ENCODE measurements at regions not wholly inside any gene's neighbourhood (a gene's known extent, or its start where the extent isn't known, plus 50 kb on each side); places are given as distances from the start of the nearest gene placed in this dataset.

DNA sequence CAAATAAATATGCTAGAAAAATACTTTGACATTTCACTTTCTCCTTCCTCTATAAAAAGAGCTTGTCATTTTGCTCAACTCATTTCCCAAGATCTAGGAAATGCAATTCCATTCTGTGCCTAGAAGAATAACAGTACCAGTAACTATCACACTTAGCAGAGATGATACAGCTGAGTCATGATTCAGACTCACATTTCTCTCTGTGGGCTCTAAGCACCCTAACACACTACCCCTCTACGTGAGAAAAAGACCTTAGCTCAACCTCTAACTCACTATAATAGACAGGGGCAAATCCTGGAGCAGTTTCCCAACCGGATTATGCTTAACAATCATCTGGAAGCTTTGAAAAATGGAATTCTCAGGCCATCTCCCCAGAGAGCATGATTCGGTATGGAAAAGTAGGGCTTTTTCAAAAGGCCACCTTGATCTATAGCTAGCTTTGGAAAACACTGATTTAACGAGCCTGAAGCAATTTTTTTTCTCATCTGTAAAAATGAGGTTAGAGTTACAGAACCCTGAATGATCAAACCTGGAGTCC, 1312.3 kb upstream of the PIK3C3 start:
- DNase-seq (ENCODE audit: low spot score) = no peak

GRCh38 chr18:40631319-40631718, 1323.7 kb upstream of the PIK3C3 start:
- DNase-seq (ENCODE audit: low spot score) = no peak

DNA sequence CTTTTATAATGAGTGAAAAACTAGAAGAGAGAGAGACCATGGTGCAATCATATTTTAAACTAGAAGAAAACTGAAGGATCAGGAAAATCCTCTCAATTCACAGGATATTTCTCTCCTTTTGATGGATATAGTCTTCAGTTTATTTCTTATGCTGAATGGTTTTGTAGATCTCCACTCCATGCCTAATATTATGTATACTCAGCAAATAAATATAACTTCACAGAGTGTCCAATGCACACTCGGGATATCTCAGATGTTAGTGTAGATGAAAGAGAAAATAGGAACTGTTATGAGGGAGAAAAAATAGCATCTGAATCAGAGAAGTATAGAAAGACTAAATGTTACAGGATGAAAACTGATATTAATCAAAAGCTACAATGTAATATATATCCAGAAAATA, 1324.5 kb upstream of the PIK3C3 start:
- no peak for DNase-seq (ENCODE audit: low spot score)

DNA sequence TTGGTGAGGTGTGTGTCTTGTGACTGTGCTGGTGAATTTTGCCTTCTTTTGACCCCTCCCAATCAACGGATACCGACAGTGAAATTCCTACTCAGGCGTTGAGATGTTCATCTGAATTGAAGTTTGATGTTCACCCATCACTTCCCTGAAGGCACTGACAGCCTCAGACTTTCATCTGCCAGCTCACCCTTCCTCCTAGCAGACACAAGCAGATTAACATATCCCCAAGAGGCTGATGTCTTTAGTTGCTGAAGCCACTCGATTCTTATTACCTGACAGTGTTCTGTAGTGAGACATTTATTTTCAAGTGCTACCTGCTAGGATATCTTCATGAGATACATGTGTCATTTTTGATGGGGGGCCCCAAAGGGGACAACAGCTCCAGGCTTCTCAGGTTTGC, 1330.1 kb upstream of the PIK3C3 start:
- no peak for DNase-seq (ENCODE audit: low spot score)

DNA sequence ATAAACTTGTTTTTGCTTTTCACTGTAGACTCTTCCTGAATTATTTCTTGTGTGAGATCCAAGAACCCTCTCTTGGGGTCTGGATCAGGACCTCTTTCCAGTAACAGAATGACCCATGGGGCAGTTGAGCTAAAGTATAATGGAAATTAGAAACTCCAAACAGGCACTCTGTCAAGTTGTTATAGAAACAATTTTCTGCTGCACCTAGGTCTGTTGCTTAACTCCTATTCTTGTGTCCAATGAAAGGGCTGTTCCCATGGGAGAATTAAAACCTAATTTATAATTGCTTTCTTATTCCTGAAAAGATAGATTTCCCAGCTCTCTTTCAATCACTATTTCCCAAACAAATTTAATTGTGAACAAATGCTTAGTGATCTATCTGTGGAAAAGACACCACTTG, 1341.3 kb upstream of the PIK3C3 start:
- no peak for DNase-seq (ENCODE audit: low spot score)

GRCh38 chr18:40612356-40612755, 1342.7 kb upstream of the PIK3C3 start:
- DNase-seq (ENCODE audit: low spot score) = no peak

GRCh38 chr18:40608226-40608625, 1346.8 kb upstream of the PIK3C3 start:
- no peak for DNase-seq (ENCODE audit: low spot score)

DNA sequence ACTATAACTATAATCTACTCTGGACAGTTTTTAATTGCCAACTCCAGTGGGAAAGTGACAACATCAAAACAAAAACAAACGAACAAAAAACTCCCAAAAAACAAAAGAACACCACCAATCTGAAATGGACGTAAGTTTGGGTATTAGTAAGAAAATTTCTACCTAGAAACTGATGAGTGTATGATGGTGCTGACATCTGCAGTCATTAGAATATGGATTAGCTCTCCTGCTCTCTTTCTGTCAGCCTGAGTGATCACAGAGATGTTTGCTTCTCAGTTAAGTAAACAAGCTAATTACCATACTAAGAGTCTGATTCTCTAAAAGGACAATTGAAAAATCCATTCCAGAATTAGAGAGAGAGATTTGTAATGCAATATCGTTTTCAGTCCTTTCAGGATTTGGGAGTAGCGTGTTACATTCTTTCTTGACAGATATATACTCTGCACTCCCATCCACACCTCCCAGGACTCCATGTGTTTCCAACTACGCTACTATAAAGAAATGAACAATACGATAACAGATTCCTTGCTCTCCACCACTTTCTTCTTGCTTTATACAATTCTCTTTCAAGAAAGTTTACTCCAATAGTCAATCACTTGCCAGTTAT, 1347.4 kb upstream of the PIK3C3 start:
- no peak for DNase-seq (ENCODE audit: low spot score)

- DNase-seq (ENCODE audit: low spot score) = no peak
Observed at GRCh38 chr18:40606996-40607395, 1348.0 kb upstream of the PIK3C3 start.

GRCh38 chr18:40583671-40584070, 1371.4 kb upstream of the PIK3C3 start:
- no peak for DNase-seq (ENCODE audit: low spot score)

DNA sequence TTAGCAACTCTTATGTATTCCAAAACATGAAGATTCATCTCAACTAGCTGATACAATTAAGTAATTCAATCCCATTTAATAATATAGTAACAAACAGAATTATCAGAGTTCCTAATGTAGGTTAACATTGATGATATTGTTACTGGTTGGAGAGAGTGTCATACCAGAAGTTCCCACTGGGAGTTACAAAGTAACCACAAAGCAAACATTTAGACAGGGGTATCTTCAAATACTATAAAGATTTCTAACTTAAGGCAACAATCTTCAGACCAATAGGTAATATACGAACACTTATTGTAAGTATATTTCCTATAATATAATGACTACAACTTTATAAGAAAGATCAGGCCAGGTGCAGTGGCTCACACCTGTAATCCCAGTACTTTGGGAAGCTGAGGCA, 1372.9 kb upstream of the PIK3C3 start:
- DNase-seq (ENCODE audit: low spot score) = no peak

DNA sequence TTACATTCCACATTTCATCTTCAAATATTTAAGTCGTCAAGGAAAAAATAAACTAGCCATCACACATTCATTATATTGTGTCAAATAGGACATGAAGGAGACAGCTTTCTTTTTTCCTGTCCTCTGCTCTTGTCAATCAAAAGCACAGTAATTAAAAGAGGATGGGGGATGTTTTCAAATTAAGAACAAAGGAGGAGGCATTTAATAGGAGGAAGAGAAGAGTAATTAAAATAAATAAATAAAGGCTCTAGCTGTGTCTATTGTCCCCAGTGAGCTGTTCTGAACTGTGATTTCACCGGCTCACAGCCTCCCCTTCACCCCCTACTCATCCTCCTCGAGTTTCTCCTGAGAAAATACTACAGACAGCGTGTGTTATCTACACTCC, 1377.1 kb upstream of the PIK3C3 start:
- no peak for DNase-seq (ENCODE audit: low spot score)

- no peak for DNase-seq (ENCODE audit: low spot score)
Observed at GRCh38 chr18:40577239-40577980, 1377.6 kb upstream of the PIK3C3 start.

GRCh38 chr18:40576507-40577115, 1378.4 kb upstream of the PIK3C3 start:
- no peak for DNase-seq (ENCODE audit: low spot score)

DNA sequence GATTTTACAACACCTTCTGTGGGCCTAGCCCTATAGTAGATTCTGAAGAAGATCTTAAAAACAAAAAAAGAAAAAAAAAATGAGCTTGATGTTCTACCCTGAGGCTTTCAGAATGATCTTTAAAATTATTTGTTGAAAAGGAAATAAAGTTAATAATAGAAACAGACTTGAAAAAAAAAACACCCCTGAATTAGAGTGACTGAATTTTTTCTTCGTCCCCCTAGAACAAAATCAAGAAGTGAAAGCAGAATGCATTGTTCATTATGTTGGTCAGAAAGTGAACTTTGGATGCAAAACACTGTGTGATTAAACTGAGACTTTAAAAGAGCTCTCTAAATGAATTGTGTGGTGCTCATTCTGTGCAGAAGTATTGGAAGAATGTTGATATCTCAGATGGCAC, 1384.4 kb upstream of the PIK3C3 start:
- no peak for DNase-seq (ENCODE audit: low spot score)

DNA sequence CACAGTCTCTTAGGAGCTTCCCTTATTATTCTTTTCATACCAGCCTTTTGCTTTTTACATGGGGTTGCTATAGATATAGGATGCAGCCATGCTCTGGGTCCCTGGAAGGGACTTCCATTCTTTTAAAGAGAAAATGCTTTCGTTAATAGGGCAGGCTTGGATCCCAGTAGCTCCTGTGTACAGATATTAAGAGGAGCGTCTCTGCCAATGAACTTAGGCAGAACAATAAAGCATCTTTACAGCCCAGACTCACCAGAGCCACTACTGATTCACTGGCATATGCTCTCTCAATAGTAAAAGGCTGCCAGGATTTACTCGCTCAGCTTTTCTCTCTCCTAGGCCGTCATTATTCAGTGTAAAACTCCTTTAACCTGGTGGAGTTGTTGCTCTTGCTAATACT, 1385.4 kb upstream of the PIK3C3 start:
- DNase-seq (ENCODE audit: low spot score) = no peak

GRCh38 chr18:40566510-40566844, 1388.6 kb upstream of the PIK3C3 start:
- no peak for DNase-seq (ENCODE audit: low spot score)

DNA sequence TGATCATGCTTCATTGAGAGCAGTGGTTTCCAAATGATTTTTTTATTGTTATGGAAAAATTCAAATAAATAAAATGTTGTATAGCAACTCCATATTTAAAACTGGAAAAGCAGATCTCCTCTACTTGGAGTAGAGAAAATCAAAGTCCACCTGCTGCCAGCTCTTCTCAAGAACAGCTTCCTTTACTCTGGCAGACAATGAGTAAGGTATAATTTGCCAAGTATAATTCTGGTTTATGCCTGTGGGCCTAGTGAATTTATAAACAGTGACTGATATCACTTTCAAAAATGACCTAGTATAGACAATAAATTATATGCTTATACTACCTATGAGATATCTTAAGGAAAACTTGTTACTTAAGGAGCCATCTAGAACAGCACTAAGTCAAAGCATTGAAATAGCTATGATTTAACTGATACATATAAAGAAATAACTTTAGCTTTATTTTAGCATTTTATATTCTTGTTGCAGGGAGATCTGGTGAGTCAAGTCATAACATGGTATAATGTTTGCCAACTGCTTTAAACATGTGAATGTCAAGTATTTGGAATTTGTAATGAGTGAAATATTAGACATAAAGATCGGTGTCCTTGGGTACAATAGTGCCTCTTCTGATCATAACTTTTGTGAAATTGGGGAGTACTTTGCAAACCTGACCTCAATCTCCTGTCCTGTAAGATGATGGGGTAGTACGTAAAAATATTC, 1389.1 kb upstream of the PIK3C3 start:
- no peak for DNase-seq (ENCODE audit: low spot score)

GRCh38 chr18:40559556-40559955, 1395.5 kb upstream of the PIK3C3 start:
- DNase-seq (ENCODE audit: low spot score) = no peak

DNA sequence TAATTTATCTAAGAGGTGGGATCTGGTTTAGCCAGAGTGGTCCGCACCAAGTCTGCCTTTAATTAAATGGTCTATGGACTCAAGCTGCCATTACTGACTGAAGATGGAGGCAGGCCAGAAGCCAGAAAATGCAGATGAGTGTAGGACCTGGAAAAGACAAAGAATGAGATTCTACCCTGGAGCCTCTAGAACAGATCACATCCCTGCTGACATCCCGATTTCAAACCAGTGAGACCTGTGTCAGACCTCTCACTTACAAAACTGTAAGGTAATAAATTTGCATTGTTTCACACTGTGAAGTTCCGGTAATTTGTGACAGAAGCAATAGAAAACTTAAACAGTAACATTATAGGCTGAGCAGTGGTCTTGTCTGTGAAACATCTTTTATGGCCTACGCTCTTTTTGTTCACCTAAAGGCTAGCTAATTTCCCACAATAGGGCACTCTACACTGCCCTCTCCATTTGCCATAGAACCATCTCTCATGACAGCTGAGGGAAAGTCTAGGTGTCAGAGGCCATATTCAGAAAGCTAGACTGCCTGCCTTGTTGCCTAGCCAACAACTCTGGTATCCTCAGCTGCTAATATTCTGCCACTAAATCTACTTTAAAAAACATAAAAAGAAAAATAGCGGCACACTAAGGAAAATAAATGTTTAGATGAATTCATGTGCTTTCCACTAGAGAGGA, 1396.2 kb upstream of the PIK3C3 start:
- DNase-seq (ENCODE audit: low spot score) = no peak

GRCh38 chr18:40555914-40556313, 1399.1 kb upstream of the PIK3C3 start:
- no peak for DNase-seq (ENCODE audit: low spot score)

- DNase-seq (ENCODE audit: low spot score) = no peak
Observed at GRCh38 chr18:40553029-40553428, 1402.0 kb upstream of the PIK3C3 start.

Measured in globus pallidus (tissue), 1 donor.